ENCODE measurements at regions not wholly inside any gene's neighbourhood (a gene's known extent, or its start where the extent isn't known, plus 50 kb on each side); places are given as distances from the start of the nearest gene placed in this dataset.
A peak's percentile ranks its signal among the peaks of the same experiment; 100 is the strongest.

GRCh38 chr2:17306706-17307105, 211.5 kb downstream of the RAD51AP2 start:
- DNase-seq = no peak

GRCh38 chr2:17306219-17306618, 212.0 kb downstream of the RAD51AP2 start:
- DNase-seq = no peak

GRCh38 chr2:17303521-17303920, 214.7 kb downstream of the RAD51AP2 start:
- DNase-seq = no peak

- DNase-seq = no peak
Observed at GRCh38 chr2:17303054-17303453, 215.2 kb downstream of the RAD51AP2 start.

GRCh38 chr2:17302281-17302680, 216.0 kb downstream of the RAD51AP2 start:
- no peak for DNase-seq

- DNase-seq = no peak
Observed at GRCh38 chr2:17301437-17301836, 216.8 kb downstream of the RAD51AP2 start.

- peak in 1 of 51 donors; percentile 42 for DNase-seq
Observed at GRCh38 chr2:17299891-17300540, 218.2 kb downstream of the RAD51AP2 start.

GRCh38 chr2:17298453-17298852, 219.8 kb downstream of the RAD51AP2 start:
- DNase-seq = no peak

GRCh38 chr2:17296686-17297085, 221.6 kb downstream of the RAD51AP2 start:
- DNase-seq = no peak

- DNase-seq = no peak
Observed at GRCh38 chr2:17289669-17290068, 228.6 kb downstream of the RAD51AP2 start.

- DNase-seq = no peak
Observed at GRCh38 chr2:17287183-17287582, 231.1 kb downstream of the RAD51AP2 start.

- DNase-seq = no peak
Observed at GRCh38 chr2:17282826-17283225, 235.4 kb downstream of the RAD51AP2 start.

- no peak for DNase-seq
Observed at GRCh38 chr2:17282245-17282644, 236.0 kb downstream of the RAD51AP2 start.

GRCh38 chr2:17276220-17276619, 242.0 kb downstream of the RAD51AP2 start:
- no peak for DNase-seq

GRCh38 chr2:17272652-17273525, 245.4 kb downstream of the RAD51AP2 start:
- peak in 1 of 51 donors; percentile 11 for DNase-seq

GRCh38 chr2:17272170-17272569, 246.1 kb downstream of the RAD51AP2 start:
- no peak for DNase-seq

GRCh38 chr2:17271416-17271815, 246.8 kb downstream of the RAD51AP2 start:
- DNase-seq = no peak

- no peak for DNase-seq
Observed at GRCh38 chr2:17270894-17271293, 247.3 kb downstream of the RAD51AP2 start.

GRCh38 chr2:17263570-17263968, 254.7 kb downstream of the RAD51AP2 start:
- no peak for DNase-seq

- DNase-seq = no peak
Observed at GRCh38 chr2:17262854-17263569, 255.2 kb downstream of the RAD51AP2 start.

- DNase-seq = no peak
Observed at GRCh38 chr2:17259613-17260012, 258.6 kb downstream of the RAD51AP2 start.

GRCh38 chr2:17258861-17259260, 259.4 kb downstream of the RAD51AP2 start:
- no peak for DNase-seq
